ENCODE measurements at regions not wholly inside any gene's neighbourhood (a gene's known extent, or its start where the extent isn't known, plus 50 kb on each side); places are given as distances from the start of the nearest gene placed in this dataset.

DNA sequence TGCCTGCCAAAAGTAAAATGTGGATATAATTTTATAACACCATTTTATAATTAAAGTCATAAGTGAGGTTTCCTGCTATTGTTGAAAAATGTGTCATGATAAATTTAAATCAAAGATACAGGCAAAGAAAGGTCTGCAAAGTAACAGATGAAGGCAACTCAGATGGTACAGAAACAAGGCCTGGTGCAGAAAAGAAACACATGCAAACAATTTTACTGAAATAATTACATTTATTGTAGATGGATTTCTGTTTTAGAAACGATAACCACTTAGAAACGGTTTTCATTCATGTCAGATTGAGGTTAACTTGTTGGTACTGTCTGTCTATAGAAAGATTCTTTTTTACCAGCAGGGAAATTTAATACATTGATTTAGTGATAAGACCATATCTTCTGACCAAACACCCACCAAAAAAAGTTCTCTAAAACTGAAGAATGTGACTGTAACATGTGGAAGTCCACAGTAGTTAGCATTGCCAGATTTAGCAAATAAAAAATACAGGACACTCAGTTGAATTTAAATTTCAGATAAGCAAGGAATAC is 105.5 kb upstream of the FERMT1 start:
- Histone ChIP-seq H3K14ac (ENCODE audit: low read length) (no peak overlapping the region), H3K4me1 (ENCODE audit: control insufficient read depth in 1 of 2, insufficient read depth in 2 of 2, low read length in 2 of 2) (no peaks in the 10 kb centered on the region), H2AFZ (ENCODE audit: insufficient read depth, low read length, poor library complexity) (no peak overlapping the region), H3K27me3 (ENCODE audit: insufficient read depth, low read length) (no peaks in the 10 kb centered on the region), H4K12ac (ENCODE audit: low read depth, low read length) (no peak overlapping the region), H3K4me3 (ENCODE audit: low read depth, low read length) (no peak overlapping the region), H2BK120ac (ENCODE audit: insufficient read depth, low read length, poor library complexity) (no peak overlapping the region), H3K79me1 (ENCODE audit: low read length) (no peaks in the 10 kb centered on the region), H4K91ac (ENCODE audit: low read depth, low read length) (no peak overlapping the region), H3K4ac (ENCODE audit: low read depth, low read length) (no peak overlapping the region), H3K36me3 (ENCODE audit: control insufficient read depth in 1 of 2, insufficient read depth in 2 of 2, low read length in 2 of 2) (no peaks in the 10 kb centered on the region), H3K23ac (ENCODE audit: low read length) (no peak overlapping the region), H3K9ac (ENCODE audit: low read length) (no peak overlapping the region), H2AK5ac (ENCODE audit: low read length) (no peak overlapping the region), H3K4me2 (ENCODE audit: low read length) (no peak overlapping the region), H2BK12ac (ENCODE audit: low read length) (no peak overlapping the region), H3K27ac (ENCODE audit: low read depth, low read length) (no peak overlapping the region), H4K8ac (ENCODE audit: low read depth, low read length) (no peak overlapping the region), H3K79me2 (ENCODE audit: control insufficient read depth, insufficient read depth, low read length, poor library complexity) (no peaks in the 10 kb centered on the region), H3K9me3 (ENCODE audit: insufficient read depth, low read depth, low read length) (no peaks in the 10 kb centered on the region), H2BK5ac (ENCODE audit: low read depth, low read length, poor library complexity) (no peak overlapping the region), H3K18ac (ENCODE audit: low read length) (no peak overlapping the region)
- WGBS (ENCODE audit: extremely low coverage, insufficient coverage, insufficient read length) = no CpG with 5 or more reads among the region's 2 CpGs
- no peak for DNase-seq

DNA sequence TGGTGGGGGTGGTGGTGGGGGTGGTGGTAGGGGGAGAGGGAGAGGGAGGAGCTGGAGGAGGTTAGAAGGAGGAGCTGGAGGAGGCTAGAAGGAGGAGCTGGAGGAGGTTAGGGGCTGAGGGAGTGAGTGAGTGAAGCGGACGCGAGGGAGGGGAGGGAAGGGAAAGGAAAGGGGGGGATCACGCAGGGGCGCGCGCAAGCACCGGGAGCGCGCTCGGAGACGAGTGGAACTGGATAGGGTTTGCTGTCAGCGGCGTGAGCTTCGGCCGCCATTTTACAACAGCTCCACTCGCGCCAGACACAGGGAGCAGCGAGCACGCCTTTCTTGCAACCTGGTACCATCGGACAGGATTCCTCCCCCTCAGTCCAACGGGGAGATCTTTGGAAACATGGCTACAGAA is 90.5 kb upstream of the FERMT1 start:
- Histone ChIP-seq H3K4me3 (ENCODE audit: low read depth, low read length) (no peak overlapping the region), H3K79me2 (ENCODE audit: control insufficient read depth, insufficient read depth, low read length, poor library complexity) (no peaks in the 10 kb centered on the region), H3K4ac (ENCODE audit: low read depth, low read length) (no peak overlapping the region), H3K14ac (ENCODE audit: low read length) (no peak overlapping the region), H2BK5ac (ENCODE audit: low read depth, low read length, poor library complexity) (no peak overlapping the region), H2BK120ac (ENCODE audit: insufficient read depth, low read length, poor library complexity) (no peak overlapping the region), H2AK5ac (ENCODE audit: low read length) (no peak overlapping the region), H3K27me3 (ENCODE audit: insufficient read depth, low read length) (no peaks in the 10 kb centered on the region), H3K36me3 (ENCODE audit: control insufficient read depth in 1 of 2, insufficient read depth in 2 of 2, low read length in 2 of 2) (no peaks in the 10 kb centered on the region), H3K9ac (ENCODE audit: low read length) (no peak overlapping the region), H4K91ac (ENCODE audit: low read depth, low read length) (no peak overlapping the region), H4K8ac (ENCODE audit: low read depth, low read length) (no peak overlapping the region), H3K27ac (ENCODE audit: low read depth, low read length) (no peak overlapping the region), H3K4me1 (ENCODE audit: control insufficient read depth in 1 of 2, insufficient read depth in 2 of 2, low read length in 2 of 2) (no peaks in the 10 kb centered on the region), H3K4me2 (ENCODE audit: low read length) (no peak overlapping the region), H2AFZ (ENCODE audit: insufficient read depth, low read length, poor library complexity) (no peak overlapping the region), H3K9me3 (ENCODE audit: insufficient read depth, low read depth, low read length) (peaks cover 3% of the 10 kb centered on the region), H3K23ac (ENCODE audit: low read length) (no peak overlapping the region), H3K79me1 (ENCODE audit: low read length) (no peaks in the 10 kb centered on the region), H2BK12ac (ENCODE audit: low read length) (no peak overlapping the region), H4K12ac (ENCODE audit: low read depth, low read length) (no peak overlapping the region), H3K18ac (ENCODE audit: low read length) (no peak overlapping the region)
- WGBS (ENCODE audit: extremely low coverage, insufficient coverage, insufficient read length) = 100% methylated on average over 3 of the region's 22 CpGs
- no peak for DNase-seq

DNA sequence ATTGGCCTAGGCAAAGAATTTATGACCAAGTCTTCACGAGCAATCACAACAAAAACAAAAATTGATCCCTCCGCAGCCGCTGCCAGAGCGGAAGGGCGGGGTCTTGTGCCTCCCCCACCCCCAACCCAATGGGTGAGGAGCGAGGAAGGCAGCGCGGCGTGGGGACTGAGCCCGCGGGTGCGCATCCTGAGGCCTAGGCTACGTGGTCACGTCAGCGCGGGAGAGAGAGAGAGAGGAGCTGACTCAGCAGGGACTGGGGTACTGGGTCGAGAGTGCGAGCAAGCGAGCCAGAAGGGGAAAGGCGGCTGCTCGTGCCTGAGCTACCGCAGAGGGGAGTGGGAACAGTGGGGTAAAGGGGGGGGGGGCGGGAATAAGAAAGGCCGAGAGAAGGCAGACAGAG is 90.1 kb upstream of the FERMT1 start:
- H3K79me2 ChIP-seq (ENCODE audit: control insufficient read depth, insufficient read depth, low read length, poor library complexity) = no peaks in the 10 kb centered on the region
- H3K4me2 ChIP-seq (ENCODE audit: low read length) = no peak overlapping the region
- H2AK5ac ChIP-seq (ENCODE audit: low read length) = no peak overlapping the region
- H3K23ac ChIP-seq (ENCODE audit: low read length) = no peak overlapping the region
- no peak overlapping the region for H3K14ac ChIP-seq (ENCODE audit: low read length)
- no peaks in the 10 kb centered on the region for H3K36me3 ChIP-seq (ENCODE audit: control insufficient read depth in 1 of 2, insufficient read depth in 2 of 2, low read length in 2 of 2)
- no peak overlapping the region for H2BK120ac ChIP-seq (ENCODE audit: insufficient read depth, low read length, poor library complexity)
- H4K91ac ChIP-seq (ENCODE audit: low read depth, low read length) = no peak overlapping the region
- no peak overlapping the region for H2AFZ ChIP-seq (ENCODE audit: insufficient read depth, low read length, poor library complexity)
- H3K27ac ChIP-seq (ENCODE audit: low read depth, low read length) = no peak overlapping the region
- no peaks in the 10 kb centered on the region for H3K79me1 ChIP-seq (ENCODE audit: low read length)
- no peaks in the 10 kb centered on the region for H3K4me1 ChIP-seq (ENCODE audit: control insufficient read depth in 1 of 2, insufficient read depth in 2 of 2, low read length in 2 of 2)
- H3K18ac ChIP-seq (ENCODE audit: low read length) = no peak overlapping the region
- H3K27me3 ChIP-seq (ENCODE audit: insufficient read depth, low read length) = no peaks in the 10 kb centered on the region
- H3K4ac ChIP-seq (ENCODE audit: low read depth, low read length) = no peak overlapping the region
- H4K12ac ChIP-seq (ENCODE audit: low read depth, low read length) = no peak overlapping the region
- H2BK5ac ChIP-seq (ENCODE audit: low read depth, low read length, poor library complexity) = no peak overlapping the region
- no CpG with 5 or more reads among the region's 24 CpGs for WGBS (ENCODE audit: extremely low coverage, insufficient coverage, insufficient read length)
- no peak overlapping the region for H3K9ac ChIP-seq (ENCODE audit: low read length)
- no peak overlapping the region for H3K4me3 ChIP-seq (ENCODE audit: low read depth, low read length)
- DNase-seq = peak in 1 of 2 donors; percentile 4
- H4K8ac ChIP-seq (ENCODE audit: low read depth, low read length) = no peak overlapping the region
- peaks cover 3% of the 10 kb centered on the region for H3K9me3 ChIP-seq (ENCODE audit: insufficient read depth, low read depth, low read length)
- H2BK12ac ChIP-seq (ENCODE audit: low read length) = no peak overlapping the region

DNA sequence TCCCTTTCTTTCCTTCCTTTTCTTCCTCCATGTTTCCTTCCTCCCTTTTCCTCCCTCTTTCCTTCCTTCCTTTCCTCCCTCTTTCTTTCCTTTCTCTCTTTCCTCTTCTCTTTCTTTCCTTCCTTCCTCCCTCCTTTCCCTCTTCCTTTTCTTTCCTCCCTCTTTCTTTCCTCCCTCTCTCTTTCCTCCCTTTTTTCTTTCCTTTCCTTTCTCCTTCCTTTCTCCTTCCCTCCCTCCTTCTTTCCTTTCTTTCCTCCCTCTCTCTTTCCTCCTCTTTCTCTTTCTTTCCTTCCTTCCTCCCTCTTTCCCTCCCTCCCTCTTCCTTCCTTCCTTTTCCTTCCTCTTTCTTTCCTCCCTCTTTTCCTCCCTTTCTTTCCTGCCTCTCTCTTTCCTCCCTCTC is 86.3 kb upstream of the FERMT1 start:
- no peak overlapping the region for H4K91ac ChIP-seq (ENCODE audit: low read depth, low read length)
- no peak overlapping the region for H3K9ac ChIP-seq (ENCODE audit: low read length)
- no peak overlapping the region for H3K18ac ChIP-seq (ENCODE audit: low read length)
- no peaks in the 10 kb centered on the region for H3K36me3 ChIP-seq (ENCODE audit: control insufficient read depth in 1 of 2, insufficient read depth in 2 of 2, low read length in 2 of 2)
- H4K8ac ChIP-seq (ENCODE audit: low read depth, low read length) = no peak overlapping the region
- no peak overlapping the region for H2AK5ac ChIP-seq (ENCODE audit: low read length)
- no peak overlapping the region for H3K23ac ChIP-seq (ENCODE audit: low read length)
- H3K79me2 ChIP-seq (ENCODE audit: control insufficient read depth, insufficient read depth, low read length, poor library complexity) = no peaks in the 10 kb centered on the region
- no peak overlapping the region for H4K12ac ChIP-seq (ENCODE audit: low read depth, low read length)
- H3K4me3 ChIP-seq (ENCODE audit: low read depth, low read length) = no peak overlapping the region
- DNase-seq = no peak
- H3K4me1 ChIP-seq (ENCODE audit: control insufficient read depth in 1 of 2, insufficient read depth in 2 of 2, low read length in 2 of 2) = no peaks in the 10 kb centered on the region
- H2BK120ac ChIP-seq (ENCODE audit: insufficient read depth, low read length, poor library complexity) = no peak overlapping the region
- H3K14ac ChIP-seq (ENCODE audit: low read length) = no peak overlapping the region
- H3K9me3 ChIP-seq (ENCODE audit: insufficient read depth, low read depth, low read length) = peaks cover 5% of the 10 kb centered on the region
- H3K4me2 ChIP-seq (ENCODE audit: low read length) = no peak overlapping the region
- H3K27me3 ChIP-seq (ENCODE audit: insufficient read depth, low read length) = no peaks in the 10 kb centered on the region
- H2BK12ac ChIP-seq (ENCODE audit: low read length) = no peak overlapping the region
- no peak overlapping the region for H3K27ac ChIP-seq (ENCODE audit: low read depth, low read length)
- H3K4ac ChIP-seq (ENCODE audit: low read depth, low read length) = no peak overlapping the region
- no peaks in the 10 kb centered on the region for H3K79me1 ChIP-seq (ENCODE audit: low read length)
- H2BK5ac ChIP-seq (ENCODE audit: low read depth, low read length, poor library complexity) = no peak overlapping the region
- H2AFZ ChIP-seq (ENCODE audit: insufficient read depth, low read length, poor library complexity) = no peak overlapping the region

All from trophoblast cell (in vitro differentiated cells and primary cell).